PC-9 (cell line): ENCODE measurements at regions not wholly inside any gene's neighbourhood (a gene's known extent, or its start where the extent isn't known, plus 50 kb on each side); places are given as distances from the start of the nearest gene placed in this dataset.

Experiments used
- BruUV-seq: library from RNA; stranded (reverse); fragments of 400-500 nt; replicated peaks from 2 replicates; lab custom pipeline; 2021; lab: Mats Ljungman, UMichigan
- CTCF ChIA-PET: fragments of 300-600 bp; sonication (Branson Sonifier 250); formaldehyde crosslinking; loops from one replicate; lab custom pipeline; 2022; ENCODE audit warnings: antibody characterized with exemption; lab: Charles Lee
- POLR2A ChIA-PET: fragments of 300-600 bp; sonication (Branson Sonifier 250); formaldehyde crosslinking; loops from one replicate; lab custom pipeline; 2022; ENCODE audit warnings: antibody characterized with exemption; ENCODE audit not compliant: unreplicated experiment; lab: Charles Lee
- DNase-seq, 2 experiments: peaks; one replicate each; pipeline versions ENCODE4 v3.0.0 to v3.0.0-alpha.2; 2015 to 2022; ENCODE audit warnings: mixed read lengths in 1 of 2
- H2AFZ ChIP-seq: fragments of 200-600 bp; sonication (generic); 2 replicates; pipeline ENCODE4 v1.8.1; 2017; ENCODE audit warnings: antibody characterized with exemption
- H3F3A ChIP-seq: fragments of 200-600 bp; sonication (generic); 2 replicates; pipeline ENCODE4 v1.8.1; 2017; ENCODE audit warnings: antibody characterized with exemption, mild to moderate bottlenecking, low read depth; ENCODE audit not compliant: insufficient read depth
- H3K27ac ChIP-seq: fragments of 200-600 bp; sonication (generic); 2 replicates; pipeline ENCODE4 v1.6.1; 2016; ENCODE audit warnings: mixed run types
- H3K27me3 ChIP-seq: fragments of 200-600 bp; sonication (generic); 2 replicates; pipeline ENCODE4 v1.6.1; 2016; ENCODE audit warnings: low read depth, mixed run types; ENCODE audit not compliant: insufficient read depth
- H3K36me3 ChIP-seq: fragments of 200-600 bp; sonication (generic); 2 replicates; pipeline ENCODE4 v1.6.1; 2016; ENCODE audit warnings: low read depth, mixed run types
- H3K4me1 ChIP-seq: fragments of 200-600 bp; sonication (generic); replicated peaks from 2 replicates; pipeline ENCODE4 v1.6.1; 2016; ENCODE audit warnings: mixed run types; ENCODE audit not compliant: insufficient read depth
- H3K4me2 ChIP-seq: fragments of 200-600 bp; sonication (generic); 2 replicates; pipeline ENCODE4 v1.6.1; 2017; ENCODE audit warnings: mixed run types
- H3K4me3 ChIP-seq: fragments of 200-600 bp; sonication (generic); 2 replicates; pipeline ENCODE4 v1.6.1; 2016; ENCODE audit warnings: mixed run types
- H3K79me2 ChIP-seq: fragments of 200-600 bp; sonication (generic); 2 replicates; pipeline ENCODE4 v1.6.1; 2017; ENCODE audit warnings: low read depth, mixed run types
- H3K9me2 ChIP-seq: fragments of 200-600 bp; sonication (generic); 2 replicates; pipeline ENCODE4 v1.8.1; 2017; ENCODE audit warnings: mild to moderate bottlenecking; ENCODE audit not compliant: insufficient read depth
- H3K9me3 ChIP-seq: fragments of 200-600 bp; sonication (generic); 2 replicates; pipeline ENCODE4 v1.8.1; 2016; ENCODE audit warnings: low read depth; ENCODE audit not compliant: insufficient read depth
- H4K20me1 ChIP-seq: fragments of 200-600 bp; sonication (generic); 2 replicates; pipeline ENCODE4 v1.8.1; 2017; ENCODE audit not compliant: insufficient read depth
- CTCF ChIP-seq: fragments of 200-600 bp; sonication (generic); conservative IDR thresholded peaks from 2 replicates; pipeline ENCODE4 v1.6.1; 2017; ENCODE audit warnings: mixed run types, antibody characterized with exemption, mild to moderate bottlenecking, moderate library complexity
- EZH2 ChIP-seq: fragments of 200-600 bp; sonication (generic); IDR thresholded peaks from 2 replicates; pipeline ENCODE4 v1.8.0; 2017; ENCODE audit warnings: antibody characterized with exemption, low read depth
- intact Hi-C: fragments of 100-400 bp; cut with micrococcal nuclease; formaldehyde crosslinking; loops from one replicate; pipeline ENCODE4 v1.10.0; 2022; ENCODE audit not compliant: unreplicated experiment

DNA sequence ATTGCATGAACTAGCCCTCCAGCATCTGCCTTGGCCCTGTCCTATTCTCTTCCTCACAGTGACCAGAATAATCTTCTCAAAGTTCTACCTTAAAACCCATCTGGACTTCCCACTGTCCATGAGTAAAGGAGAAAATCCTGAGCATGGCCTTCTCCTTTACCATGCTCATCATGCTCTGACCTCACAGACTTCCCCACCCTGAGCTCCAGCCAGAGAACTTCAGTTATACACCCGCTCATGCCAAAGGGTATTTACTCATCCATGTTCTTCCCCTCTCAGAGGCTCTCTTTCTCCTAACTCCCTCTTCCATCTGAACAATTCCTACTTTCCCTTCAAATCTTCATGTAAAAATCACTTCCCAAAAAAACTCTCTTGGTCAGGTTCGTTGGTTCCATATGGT is 188.4 kb downstream of the SETD4 start:
- no TSS peak for BruUV-seq
- Histone ChIP-seq H2AFZ (no peak overlapping the region), H3F3A (no peaks in the 10 kb centered on the region), H3K4me1 (no peaks in the 10 kb centered on the region), H3K4me3 (no peak overlapping the region), H4K20me1 (no peaks in the 10 kb centered on the region), H3K4me2 (no peak overlapping the region), H3K9me2 (no peaks in the 10 kb centered on the region), H3K27me3 (peaks cover 10% of the 10 kb centered on the region), H3K27ac (no peak overlapping the region), H3K9me3 (no peaks in the 10 kb centered on the region), H3K36me3 (no peaks in the 10 kb centered on the region), H3K79me2 (no peaks in the 10 kb centered on the region)
- CTCF ChIA-PET: no interaction called here
- TF ChIP-seq CTCF: no peak
- POLR2A ChIA-PET: no interaction called here
- intact Hi-C loops: no loop called here
- no peak for DNase-seq

- ChIA-PET CTCF (no interaction called here), POLR2A (no interaction called here)
- DNase-seq: no peak
- Histone ChIP-seq H3K9me2 (no peaks in the 10 kb centered on the region), H3K4me2 (no peak overlapping the region), H3K4me1 (no peaks in the 10 kb centered on the region), H3K79me2 (no peaks in the 10 kb centered on the region), H2AFZ (no peak overlapping the region), H3F3A (no peaks in the 10 kb centered on the region), H3K4me3 (no peak overlapping the region), H3K27ac (no peak overlapping the region), H4K20me1 (no peaks in the 10 kb centered on the region), H3K36me3 (no peaks in the 10 kb centered on the region), H3K9me3 (no peaks in the 10 kb centered on the region), H3K27me3 (peaks cover 10% of the 10 kb centered on the region)
- BruUV-seq: no TSS peak
- intact Hi-C loops: no loop called here
- TF ChIP-seq EZH2 (no peak), CTCF (no peak)
Observed at GRCh38 chr21:35868869-35869223, 191.5 kb downstream of the SETD4 start.

GRCh38 chr21:35868005-35868868 is 192.1 kb downstream of the SETD4 start:
- intact Hi-C loops: no loop called here
- ChIA-PET POLR2A (no interaction called here), CTCF (no interaction called here)
- H3K79me2 ChIP-seq: no peaks in the 10 kb centered on the region
- H3F3A ChIP-seq: no peaks in the 10 kb centered on the region
- TF ChIP-seq CTCF: no peak
- no peak for TF ChIP-seq EZH2
- H3K4me1 ChIP-seq: no peaks in the 10 kb centered on the region
- no peak overlapping the region for H2AFZ ChIP-seq
- H3K27me3 ChIP-seq: peaks cover 10% of the 10 kb centered on the region
- BruUV-seq: no TSS peak
- H3K9me2 ChIP-seq: no peaks in the 10 kb centered on the region
- H4K20me1 ChIP-seq: no peaks in the 10 kb centered on the region
- no peaks in the 10 kb centered on the region for H3K36me3 ChIP-seq
- H3K4me2 ChIP-seq: no peak overlapping the region
- DNase-seq: no peak
- no peak overlapping the region for H3K27ac ChIP-seq
- no peak overlapping the region for H3K4me3 ChIP-seq
- no peaks in the 10 kb centered on the region for H3K9me3 ChIP-seq
